ENCODE measurements at regions not wholly inside any gene's neighbourhood (a gene's known extent, or its start where the extent isn't known, plus 50 kb on each side); places are given as distances from the start of the nearest gene placed in this dataset.

GRCh38 chr11:21930408-21930807, 262.5 kb upstream of the ANO5 start:
- no peak overlapping the region for H3K27ac ChIP-seq (ENCODE audit: insufficient read depth, low read depth, low read length)
- POLR2A ChIA-PET: no interaction called here

GRCh38 chr11:21931436-21932101, 261.3 kb upstream of the ANO5 start:
- Histone ChIP-seq H4K20me1 (replicated peaks; ENCODE audit: control insufficient read depth, extremely low read depth, insufficient read depth, low read length) (no peaks in the 10 kb centered on the region), H2AFZ (ENCODE audit: low read depth, low read length) (no peak overlapping the region), H3K36me3 (ENCODE audit: control insufficient read depth in 2 of 2, extremely low read depth in 1 of 2, insufficient read depth in 2 of 2, low read length in 2 of 2) (no peaks in the 10 kb centered on the region), H3K27ac (ENCODE audit: insufficient read depth, low read depth, low read length) (no peak overlapping the region), H3K79me2 (ENCODE audit: control insufficient read depth, insufficient read depth, low read length) (no peaks in the 10 kb centered on the region), H3K4me1 (ENCODE audit: control insufficient read depth, extremely low read depth, insufficient read depth, low read length) (no peaks in the 10 kb centered on the region), H3K9ac (replicated peaks; ENCODE audit: extremely low read depth, insufficient read depth, low read length) (no peak overlapping the region), H3K27me3 (ENCODE audit: control insufficient read depth in 2 of 2, insufficient read depth in 2 of 2, low read length in 2 of 2) (no peaks in the 10 kb centered on the region), H3K4me3 (replicated peaks in 1 of 3; ENCODE audit: insufficient read depth in 1 of 3, low read depth in 1 of 3, low read length in 3 of 3) (no peak overlapping the region), H3K9me1 (replicated peaks; ENCODE audit: control insufficient read depth, extremely low read depth, insufficient read depth, low read length) (no peaks in the 10 kb centered on the region), H3K9me3 (replicated peaks; ENCODE audit: control insufficient read depth, insufficient read depth, low read length) (peaks cover 2% of the 10 kb centered on the region), H3K4me2 (ENCODE audit: insufficient read depth, low read length) (no peak overlapping the region)
- POLR2A ChIA-PET: no interaction called here
- FAIRE-seq (no peak), DNase-seq (ENCODE audit: low read depth, low spot score) (no peak)
- dilution Hi-C loops (cut with MboI; ENCODE audit: extremely low pct_ligation_motif_present, low sequenced_read_pairs) (no loop called here), intact Hi-C loops (cut with micrococcal nuclease) (no loop called here)
- no TSS peak for BruUV-seq (replicated peaks)
- CTCF ChIA-PET: no interaction called here
- no peak for TF ChIP-seq JUN (IDR thresholded peaks at IDR 0.05; ENCODE audit: borderline replicate concordance, insufficient read depth, insufficient read length, low read depth)
- no peak for TF ChIP-seq MYC (IDR thresholded peaks at IDR 0.05; ENCODE audit: low read depth, low read length)
- no peak for TF ChIP-seq POLR2AphosphoS5 (IDR thresholded peaks at IDR 0.05; ENCODE audit: insufficient read depth, low read depth, low read length)
- no peak for TF ChIP-seq MAX (IDR thresholded peaks at IDR 0.05; ENCODE audit: insufficient read depth, insufficient read length)
- TF ChIP-seq GATA2 (IDR thresholded peaks at IDR 0.05; ENCODE audit: insufficient read depth, insufficient read length, low read depth, low read length): no peak
- TF ChIP-seq POLR2A (IDR thresholded peaks at IDR 0.05; ENCODE audit: low read depth, low read length): no peak
- TF ChIP-seq EZH2 (IDR thresholded peaks at IDR 0.05; ENCODE audit: borderline replicate concordance, low read depth, low read length, severe bottlenecking): no peak

More at GRCh38 chr11:21930408-21930807, 262.5 kb upstream of the ANO5 start:
- Histone ChIP-seq H3K9ac (replicated peaks; ENCODE audit: extremely low read depth, insufficient read depth, low read length) (no peak overlapping the region), H3K9me1 (replicated peaks; ENCODE audit: control insufficient read depth, extremely low read depth, insufficient read depth, low read length) (no peaks in the 10 kb centered on the region), H2AFZ (ENCODE audit: low read depth, low read length) (no peak overlapping the region), H3K4me3 (replicated peaks in 1 of 3; ENCODE audit: insufficient read depth in 1 of 3, low read depth in 1 of 3, low read length in 3 of 3) (no peak overlapping the region), H3K36me3 (ENCODE audit: control insufficient read depth in 2 of 2, extremely low read depth in 1 of 2, insufficient read depth in 2 of 2, low read length in 2 of 2) (no peaks in the 10 kb centered on the region), H4K20me1 (replicated peaks; ENCODE audit: control insufficient read depth, extremely low read depth, insufficient read depth, low read length) (no peaks in the 10 kb centered on the region), H3K27me3 (ENCODE audit: control insufficient read depth in 2 of 2, insufficient read depth in 2 of 2, low read length in 2 of 2) (no peaks in the 10 kb centered on the region), H3K4me1 (ENCODE audit: control insufficient read depth, extremely low read depth, insufficient read depth, low read length) (no peaks in the 10 kb centered on the region), H3K9me3 (replicated peaks; ENCODE audit: control insufficient read depth, insufficient read depth, low read length) (peaks cover 2% of the 10 kb centered on the region), H3K79me2 (ENCODE audit: control insufficient read depth, insufficient read depth, low read length) (no peaks in the 10 kb centered on the region), H3K4me2 (ENCODE audit: insufficient read depth, low read length) (no peak overlapping the region)
- DNase-seq (ENCODE audit: low read depth, low spot score) (no peak), FAIRE-seq (no peak)
- intact Hi-C loops (cut with micrococcal nuclease): no loop called here
- TF ChIP-seq FOS (IDR thresholded peaks at IDR 0.05; ENCODE audit: borderline replicate concordance, insufficient read depth, low read length) (no peak), JUN (IDR thresholded peaks at IDR 0.05; ENCODE audit: borderline replicate concordance, insufficient read depth, insufficient read length, low read depth) (no peak), POLR2A (IDR thresholded peaks at IDR 0.05; ENCODE audit: low read depth, low read length) (no peak), GATA2 (IDR thresholded peaks at IDR 0.05; ENCODE audit: insufficient read depth, insufficient read length, low read depth, low read length) (no peak), MAX (IDR thresholded peaks at IDR 0.05; ENCODE audit: insufficient read depth, insufficient read length) (no peak), POLR2AphosphoS5 (IDR thresholded peaks at IDR 0.05; ENCODE audit: insufficient read depth, low read depth, low read length) (no peak)
- dilution Hi-C loops (cut with MboI; ENCODE audit: extremely low pct_ligation_motif_present, low sequenced_read_pairs): no loop called here
- no TSS peak for BruUV-seq (replicated peaks)
- CTCF ChIA-PET: no interaction called here

Data from endothelial cell of umbilical vein (primary cell).